MV-4-11 (cell line): ENCODE measurements at regions not wholly inside any gene's neighbourhood (a gene's known extent, or its start where the extent isn't known, plus 50 kb on each side); places are given as distances from the start of the nearest gene placed in this dataset.

Source experiments
- DNase-seq: peaks from one replicate; lab custom pipeline; 2025; lab: John Stamatoyannopoulos, UW

- no peak for DNase-seq
Observed at GRCh38 chr14:95466506-95466905, 49.9 kb downstream of the SYNE3 start.

DNA sequence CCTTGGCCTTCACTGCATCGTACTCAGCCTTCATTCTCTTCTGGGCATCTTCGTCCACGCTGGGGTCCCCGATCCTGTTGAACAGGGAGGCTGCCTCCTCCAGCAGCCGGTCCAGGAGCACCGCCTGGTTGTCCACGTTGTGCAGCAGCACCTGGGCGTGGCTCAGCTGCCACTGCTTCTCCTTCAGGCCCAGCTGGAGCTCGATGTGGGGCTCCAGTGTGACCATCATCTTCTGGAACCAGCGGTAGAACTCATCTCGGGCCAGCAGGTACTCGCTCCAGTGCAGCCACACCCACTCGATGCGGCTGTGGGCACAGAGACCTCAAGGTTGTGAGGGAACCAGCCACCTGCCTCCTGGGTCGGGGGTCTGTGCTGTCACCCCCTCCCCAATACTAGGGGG lies 50.5 kb downstream of the SYNE3 start:
- no peak for DNase-seq

GRCh38 chr14:95465358-95465757 lies 51.1 kb downstream of the SYNE3 start:
- DNase-seq = no peak

- no peak for DNase-seq
Observed at GRCh38 chr14:95464514-95464913, 51.9 kb downstream of the SYNE3 start.

DNA sequence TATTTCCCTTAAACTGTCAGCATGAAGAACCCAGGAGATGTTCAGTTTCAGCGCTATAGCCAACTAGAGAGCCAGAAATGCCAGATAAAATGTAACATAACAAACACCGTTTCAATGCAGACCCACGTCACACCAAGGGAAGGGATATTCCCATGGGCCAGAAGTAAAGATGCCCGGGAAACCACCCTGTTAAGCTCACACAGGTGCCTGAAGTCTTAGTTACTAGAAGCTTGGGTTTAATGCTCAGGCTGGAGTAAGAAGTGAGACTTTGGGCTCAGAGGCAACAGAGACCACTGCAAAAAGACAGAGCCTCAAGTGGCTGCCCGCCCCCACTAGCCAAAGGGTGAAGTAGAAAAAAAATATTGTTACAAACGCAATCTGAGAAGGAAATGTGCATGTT lies 52.3 kb downstream of the SYNE3 start:
- no peak for DNase-seq

DNA sequence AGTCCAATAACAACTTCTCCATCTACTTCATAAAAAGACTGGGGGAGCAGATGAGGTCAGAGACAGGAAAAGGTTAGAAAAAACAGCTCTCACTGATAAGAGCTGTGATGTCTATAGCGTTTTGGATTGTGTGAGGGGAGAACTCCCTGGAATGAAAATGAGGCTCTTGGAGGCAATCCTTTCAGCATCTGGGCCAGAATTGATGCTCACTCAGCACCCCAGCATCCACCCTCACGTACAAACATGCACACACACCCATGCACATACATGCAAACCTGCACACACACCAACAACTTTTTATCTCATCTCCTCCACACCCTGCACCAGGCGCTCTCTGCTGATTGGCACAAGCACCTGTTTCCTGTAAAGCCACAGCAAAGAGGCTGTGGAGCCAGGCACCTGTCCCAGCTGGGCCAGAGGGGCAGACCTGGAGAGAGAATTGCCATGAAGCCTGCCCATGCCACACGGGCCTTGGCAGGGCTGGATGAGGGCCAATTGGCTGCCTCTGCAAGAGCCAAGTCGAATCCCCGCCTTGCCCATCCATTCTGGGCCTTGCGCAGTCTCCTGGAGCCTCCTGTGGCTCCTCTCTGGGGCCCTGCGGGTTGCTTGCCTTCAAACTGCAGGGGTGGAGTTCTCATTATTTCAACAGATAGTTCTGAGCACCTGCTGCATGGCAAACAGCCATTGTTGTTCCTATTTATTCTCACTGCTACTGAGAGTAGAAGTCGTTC lies 53.1 kb downstream of the SYNE3 start:
- no peak for DNase-seq

DNA sequence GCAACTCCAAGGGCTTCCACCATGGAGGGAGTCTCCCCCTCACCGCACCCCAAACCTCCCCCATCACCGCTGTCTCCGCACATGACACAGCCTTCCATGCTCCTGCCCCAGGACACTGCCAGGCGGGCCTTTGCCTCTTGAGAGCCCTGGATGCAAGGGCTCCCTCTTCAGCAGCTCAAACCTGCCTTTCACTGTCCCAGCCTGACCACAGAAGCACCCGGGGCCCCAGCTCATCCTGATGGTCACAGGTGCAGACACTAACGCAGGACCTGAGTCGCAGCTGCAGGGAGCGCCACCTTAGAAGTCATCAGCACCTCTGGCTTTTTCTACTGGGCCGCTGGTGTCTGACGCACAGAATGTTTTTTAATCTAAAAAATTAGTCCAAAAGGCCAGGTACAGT lies 54.0 kb downstream of the SYNE3 start:
- DNase-seq = no peak

DNA sequence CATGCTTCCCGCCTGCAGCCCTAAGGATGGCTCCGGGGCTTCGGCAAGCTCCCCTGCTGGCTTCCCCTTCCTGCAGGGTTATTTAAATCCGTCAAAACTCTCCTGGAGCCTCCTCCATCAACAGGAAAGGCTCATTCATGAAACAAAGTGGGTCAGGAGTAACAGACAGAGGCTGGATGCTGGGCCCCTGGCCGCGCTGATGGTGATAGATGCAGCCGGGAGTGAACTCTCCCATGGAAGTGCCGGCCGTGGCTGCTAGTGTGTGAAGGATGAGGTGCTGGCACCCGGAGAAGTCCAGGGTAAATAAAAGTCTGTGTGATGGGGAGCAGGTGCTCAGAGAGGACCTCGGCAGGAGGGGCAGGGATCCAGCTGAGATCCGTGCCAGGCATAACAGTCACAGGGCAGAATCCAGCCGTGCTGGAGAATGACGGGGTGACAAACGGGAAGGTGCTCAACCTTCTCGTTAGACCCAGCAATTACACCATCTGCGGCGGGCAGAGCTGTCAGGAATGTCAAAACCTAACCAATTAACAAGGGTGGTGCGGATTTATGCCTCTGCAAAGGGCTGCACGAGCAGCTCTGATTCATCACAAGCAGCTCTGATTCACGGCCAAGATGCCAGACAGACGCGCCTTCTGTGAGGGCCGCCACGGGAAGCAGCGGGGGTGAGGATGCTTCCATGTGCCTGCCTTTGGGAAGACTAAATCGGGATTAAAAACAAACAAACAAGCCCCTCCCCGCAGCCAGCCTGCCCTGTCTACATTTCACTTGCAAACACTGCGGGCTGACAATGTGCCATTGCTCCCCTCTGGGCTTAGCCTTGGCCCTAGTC lies 55.6 kb downstream of the SYNE3 start:
- DNase-seq = no peak

DNA sequence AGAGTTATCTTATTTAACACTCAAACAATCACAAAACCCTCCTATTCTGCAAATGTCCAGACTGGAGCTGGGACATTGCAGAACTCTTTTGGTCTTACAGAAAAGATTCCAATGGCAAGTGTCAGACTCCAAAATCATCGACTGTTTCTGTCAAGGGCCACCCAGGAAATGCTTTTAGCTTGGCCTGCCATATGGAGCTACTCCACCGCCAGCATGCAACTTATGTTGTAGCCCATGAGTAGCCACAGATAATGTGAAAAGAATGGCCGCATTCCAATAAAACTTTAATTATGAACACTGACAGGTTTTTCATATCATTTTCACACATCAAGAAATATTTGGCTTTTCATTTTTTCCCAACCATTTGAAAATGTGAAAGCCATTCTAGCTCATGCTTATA lies 57.5 kb downstream of the SYNE3 start:
- DNase-seq = no peak

DNA sequence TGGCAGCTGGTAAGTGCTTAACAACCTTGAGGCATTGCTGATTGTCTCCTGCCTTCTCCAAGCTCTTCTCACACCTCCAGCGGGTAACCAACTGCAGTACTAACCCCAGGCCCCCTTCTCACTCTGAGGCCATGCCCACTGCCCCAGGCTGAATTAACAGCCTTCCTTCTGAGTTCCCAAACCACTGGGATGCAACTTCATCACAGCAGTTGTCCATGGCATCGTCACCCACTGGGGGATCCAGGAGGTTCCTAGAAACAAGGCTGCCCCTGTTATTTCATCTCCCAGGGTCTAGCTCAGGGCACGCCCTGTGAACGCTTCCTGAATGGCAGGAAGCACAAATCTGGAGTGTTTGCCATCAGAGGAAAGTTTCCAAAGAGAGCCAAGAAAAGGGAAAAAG lies 58.0 kb downstream of the SYNE3 start:
- no peak for DNase-seq

- DNase-seq = no peak
Observed at GRCh38 chr14:95456281-95456680, 60.2 kb downstream of the SYNE3 start.

DNA sequence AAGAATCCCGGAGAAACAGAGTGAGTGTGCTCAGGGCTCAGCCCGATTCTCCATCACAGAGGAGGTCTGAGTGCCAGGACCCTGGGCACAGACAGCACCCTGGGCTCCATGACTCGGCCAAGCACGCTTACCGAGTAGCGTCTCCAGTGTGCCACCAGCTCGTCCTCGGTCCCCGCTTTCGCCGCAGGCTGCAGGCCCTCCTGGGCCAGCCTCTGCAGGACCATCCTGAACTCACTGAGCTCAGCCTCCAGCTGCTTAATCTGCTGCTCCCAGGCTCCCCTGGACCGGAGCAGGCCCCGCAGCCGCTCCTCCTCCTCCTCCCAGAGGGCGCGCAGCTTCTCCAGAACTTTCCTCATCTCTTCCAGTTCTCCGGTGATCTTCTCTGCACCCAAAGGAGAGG lies 61.2 kb downstream of the SYNE3 start:
- DNase-seq = no peak

DNA sequence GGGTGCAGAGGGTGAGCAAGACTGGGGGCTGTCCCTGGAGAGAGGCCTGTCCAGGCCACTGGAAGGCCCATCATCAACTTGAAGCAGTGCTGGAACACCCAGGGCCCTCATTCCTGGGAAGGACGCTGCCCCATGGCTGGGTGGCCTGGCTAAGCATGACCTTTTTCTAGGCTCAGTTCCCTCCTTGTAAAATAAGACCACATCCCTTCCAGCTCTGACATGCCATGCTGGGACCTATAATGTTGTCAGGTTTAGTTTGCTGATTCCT lies 62.8 kb downstream of the SYNE3 start:
- no peak for DNase-seq

- DNase-seq = no peak
Observed at GRCh38 chr14:95452893-95453712, 63.3 kb downstream of the SYNE3 start.

- DNase-seq = no peak
Observed at GRCh38 chr14:95452176-95452892, 64.1 kb downstream of the SYNE3 start.

- no peak for DNase-seq
Observed at GRCh38 chr14:95449131-95449530, 67.3 kb downstream of the SYNE3 start.

DNA sequence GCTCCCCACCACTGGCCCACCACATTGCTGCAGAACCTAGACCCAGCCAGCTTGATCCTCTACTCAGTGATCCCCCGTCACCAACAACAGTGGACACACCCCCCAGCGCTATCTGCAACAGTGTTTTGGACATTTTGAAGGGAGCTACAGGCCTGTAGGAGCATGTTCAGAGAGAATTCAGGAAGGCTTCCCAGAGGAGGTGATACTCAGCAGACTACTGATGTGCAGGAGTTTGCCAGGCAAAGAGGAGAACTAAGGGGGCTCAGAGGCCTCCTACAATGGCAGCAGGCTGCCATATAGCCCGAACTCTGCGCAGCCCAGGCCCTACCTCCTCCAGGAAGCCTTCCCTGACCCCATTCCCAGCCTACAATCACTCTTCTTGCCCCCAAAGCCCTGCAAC lies 70.0 kb downstream of the SYNE3 start:
- no peak for DNase-seq

GRCh38 chr14:95445676-95446075 lies 70.8 kb downstream of the SYNE3 start:
- DNase-seq = no peak

GRCh38 chr14:95445161-95445560 lies 71.3 kb downstream of the SYNE3 start:
- DNase-seq = no peak

DNA sequence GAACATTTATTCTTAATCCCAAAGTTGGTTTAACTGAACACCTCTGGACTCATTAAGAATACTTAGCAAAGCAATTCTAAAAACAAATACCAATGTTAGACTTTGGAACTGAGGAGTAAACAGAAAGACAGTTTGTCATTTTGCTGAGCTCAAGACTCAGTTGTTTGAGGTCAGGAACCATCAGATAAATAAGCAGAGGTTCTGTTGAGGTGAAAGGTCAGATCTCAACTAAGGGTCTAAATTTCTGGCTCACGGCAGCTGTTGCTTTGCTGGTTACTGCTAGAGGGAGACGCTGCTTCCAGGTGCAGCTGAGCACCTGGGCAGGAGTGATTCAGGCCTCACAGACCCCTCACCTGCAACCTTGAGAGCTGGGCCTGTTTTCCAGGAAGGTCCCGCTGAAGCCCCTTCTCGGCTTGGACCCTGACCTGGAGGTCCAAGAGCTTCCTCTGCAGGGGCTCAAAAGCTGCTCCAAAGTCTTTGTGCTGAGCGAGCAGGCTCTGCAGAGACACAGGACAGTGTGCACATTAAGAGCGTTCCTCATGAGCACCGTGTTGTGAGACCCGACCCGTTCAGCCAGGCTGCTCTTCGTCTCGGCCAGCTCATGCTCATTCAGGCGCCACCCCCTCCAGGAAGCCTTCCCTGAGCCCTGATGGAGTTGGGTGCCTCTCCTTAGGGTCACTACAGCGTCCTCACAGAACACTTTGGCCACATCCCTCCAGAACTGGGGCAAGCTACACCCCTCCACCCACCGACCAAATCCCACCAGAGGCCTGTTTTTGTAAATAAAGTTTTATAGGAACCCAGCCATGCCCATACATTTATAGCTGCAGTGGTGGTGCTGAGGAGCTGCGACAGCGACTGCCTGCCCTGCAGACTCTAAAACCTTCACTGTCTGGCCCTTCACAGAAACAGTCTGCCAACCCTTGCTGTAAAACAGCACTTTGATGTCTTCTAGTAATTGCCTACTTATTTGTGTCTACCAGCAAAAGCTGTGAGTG lies 72.0 kb downstream of the SYNE3 start:
- DNase-seq = no peak

DNA sequence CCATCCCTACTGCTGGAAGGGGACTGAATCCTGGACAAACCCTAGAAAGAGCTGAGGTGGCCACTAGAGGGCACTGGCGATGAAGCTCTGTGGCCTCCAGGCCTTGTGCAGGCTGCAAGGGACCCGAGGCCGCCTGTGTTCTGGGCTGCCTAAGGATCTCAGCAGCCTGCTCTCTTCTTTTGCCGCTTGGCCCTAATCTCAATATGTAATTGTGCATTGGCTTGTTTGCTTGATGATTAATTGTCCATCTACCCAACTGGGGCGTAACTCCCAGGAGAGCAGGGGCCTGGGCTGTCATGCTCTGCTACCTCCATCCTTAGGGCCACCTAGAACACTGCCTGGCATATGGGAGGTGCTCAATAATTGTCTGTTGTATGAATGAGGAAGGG lies 73.8 kb downstream of the SYNE3 start:
- peak; percentile 60 for DNase-seq
